H1 (cell line): ENCODE measurements at regions not wholly inside any gene's neighbourhood (a gene's known extent, or its start where the extent isn't known, plus 50 kb on each side); places are given as distances from the start of the nearest gene placed in this dataset.
A peak's percentile ranks its signal among the peaks of the same experiment; 100 is the strongest.

ENCODE experiments used
- BRCA1 ChIP-seq: IDR thresholded peaks from 2 replicates; pipeline ENCODE4 v1.6.1; 2012; ENCODE audit warnings: low read depth, low read length, improper control_type of control experiment
- KDM1A ChIP-seq: fragments of 200-600, 300-600 bp; sonication (generic); IDR thresholded peaks from 2 replicates; pipeline ENCODE4 v1.7.1; 2016; ENCODE audit warnings: mild to moderate bottlenecking, low read length, borderline replicate concordance
- KDM5A ChIP-seq: fragments of 200-600 bp; IDR thresholded peaks from 2 replicates; pipeline ENCODE4 v1.7.1; 2012; ENCODE audit warnings: mild to moderate bottlenecking, low read length, inconsistent platforms, mixed read lengths
- PHF8 ChIP-seq: fragments of 200-600 bp; sonication (generic); conservative IDR thresholded peaks from 2 replicates; pipeline ENCODE4 v1.7.1; 2012; ENCODE audit warnings: low read depth, mild to moderate bottlenecking, inconsistent platforms, low read length, moderate library complexity
- POLR2A ChIP-seq, 2 experiments: IDR thresholded peaks; 1 replicate in 1 of 2; 2 replicates in 1 of 2; pipeline ENCODE4 v1.6.1; 2011; ENCODE audit warnings: low read depth in 2 of 2, low read length in 2 of 2, mild to moderate bottlenecking in 2 of 2; ENCODE audit errors: control extremely low read depth in 1 of 2
- SUZ12 ChIP-seq: fragments of 200-600 bp; sonication (generic); IDR thresholded peaks from 2 replicates; pipeline ENCODE4 v1.6.1; 2012; ENCODE audit warnings: mild to moderate bottlenecking, inconsistent platforms, low read length, moderate library complexity, mixed read lengths
- TAF1 ChIP-seq: IDR thresholded peaks from 2 replicates; pipeline ENCODE4 v1.6.1; 2011; ENCODE audit warnings: mild to moderate bottlenecking, low read depth, low read length
- TEAD4 ChIP-seq: IDR thresholded peaks from 2 replicates; pipeline ENCODE4 v1.6.1; 2012; ENCODE audit warnings: low read depth, low read length, inconsistent platforms, mixed read lengths
- ZNF274 ChIP-seq: IDR thresholded peaks from 2 replicates; pipeline ENCODE4 v1.7.0; 2012; ENCODE audit warnings: low read length, borderline replicate concordance; ENCODE audit errors: extremely low read depth
- TF ChIP-seq, protein P1 (sequence below), 3 experiments: IDR thresholded peaks; 1 replicate in 2 of 3; 2 replicates in 1 of 3; pipeline versions ENCODE4 v1.5.1 to v1.6.1; 2011; ENCODE audit warnings: low read length in 3 of 3, mild to moderate bottlenecking in 3 of 3, inconsistent platforms in 2 of 3, low read depth in 1 of 3, moderate library complexity in 1 of 3; ENCODE audit not compliant: insufficient read depth in 1 of 3; ENCODE audit errors: control extremely low read depth in 1 of 3

DNA sequence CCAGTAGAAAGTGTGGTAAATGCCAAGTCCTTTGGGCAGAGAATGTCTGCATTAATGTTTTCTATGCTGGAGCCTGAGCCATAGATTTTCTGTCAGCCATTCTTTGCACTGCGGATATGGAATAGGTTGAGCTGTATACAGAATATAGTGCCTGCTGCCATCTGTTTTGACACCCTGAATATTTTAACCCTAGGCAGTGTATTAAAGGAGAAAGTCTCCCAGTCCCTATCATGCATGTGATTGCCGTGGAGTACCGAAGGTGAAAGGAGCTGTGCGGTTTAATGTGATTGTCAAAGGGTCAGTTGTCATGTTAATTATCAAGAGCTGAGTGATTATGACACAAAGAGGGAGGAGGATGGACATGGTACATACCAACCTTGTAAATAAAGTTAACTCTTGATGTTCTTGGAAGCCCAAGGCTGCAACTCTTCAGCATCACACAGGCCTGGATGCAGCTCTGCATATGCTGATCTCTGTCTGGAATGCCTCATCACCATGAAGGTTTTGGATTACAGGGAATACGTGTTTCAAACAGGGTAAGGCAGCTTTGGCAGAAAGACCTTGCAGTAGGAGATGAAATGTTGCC is 247.1 kb upstream of the ELAVL2 start:
- TF ChIP-seq, protein P1, sequence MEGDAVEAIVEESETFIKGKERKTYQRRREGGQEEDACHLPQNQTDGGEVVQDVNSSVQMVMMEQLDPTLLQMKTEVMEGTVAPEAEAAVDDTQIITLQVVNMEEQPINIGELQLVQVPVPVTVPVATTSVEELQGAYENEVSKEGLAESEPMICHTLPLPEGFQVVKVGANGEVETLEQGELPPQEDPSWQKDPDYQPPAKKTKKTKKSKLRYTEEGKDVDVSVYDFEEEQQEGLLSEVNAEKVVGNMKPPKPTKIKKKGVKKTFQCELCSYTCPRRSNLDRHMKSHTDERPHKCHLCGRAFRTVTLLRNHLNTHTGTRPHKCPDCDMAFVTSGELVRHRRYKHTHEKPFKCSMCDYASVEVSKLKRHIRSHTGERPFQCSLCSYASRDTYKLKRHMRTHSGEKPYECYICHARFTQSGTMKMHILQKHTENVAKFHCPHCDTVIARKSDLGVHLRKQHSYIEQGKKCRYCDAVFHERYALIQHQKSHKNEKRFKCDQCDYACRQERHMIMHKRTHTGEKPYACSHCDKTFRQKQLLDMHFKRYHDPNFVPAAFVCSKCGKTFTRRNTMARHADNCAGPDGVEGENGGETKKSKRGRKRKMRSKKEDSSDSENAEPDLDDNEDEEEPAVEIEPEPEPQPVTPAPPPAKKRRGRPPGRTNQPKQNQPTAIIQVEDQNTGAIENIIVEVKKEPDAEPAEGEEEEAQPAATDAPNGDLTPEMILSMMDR (IDR thresholded peaks at IDR 0.05; ENCODE audit: control extremely low read depth in 1 of 3, insufficient read depth in 1 of 3, low read depth in 1 of 3, low read length in 3 of 3): no peak
- no peak for TF ChIP-seq KDM5A
- TF ChIP-seq SUZ12: no peak
- no peak for TF ChIP-seq KDM1A
- TF ChIP-seq PHF8: no peak
- TF ChIP-seq POLR2A (IDR thresholded peaks at IDR 0.05; ENCODE audit: control extremely low read depth in 1 of 2, low read depth in 2 of 2, low read length in 2 of 2): no peak
- TF ChIP-seq ZNF274: no peak
- TF ChIP-seq TAF1: no peak
- TF ChIP-seq TEAD4: 0 out of 2 replicates have a peak, but pooled peaks have one; percentile 12
- TF ChIP-seq BRCA1: no peak
